GM19438 (cell line): ENCODE measurements at regions not wholly inside any gene's neighbourhood (a gene's known extent, or its start where the extent isn't known, plus 50 kb on each side); places are given as distances from the start of the nearest gene placed in this dataset.

Source experiments
- ATAC-seq: cut with Tn5 transposase; IDR thresholded peaks from one replicate; pipeline ENCODE4 v1.9.1; 2021; ENCODE audit warnings: low read depth; ENCODE audit not compliant: unreplicated experiment

DNA sequence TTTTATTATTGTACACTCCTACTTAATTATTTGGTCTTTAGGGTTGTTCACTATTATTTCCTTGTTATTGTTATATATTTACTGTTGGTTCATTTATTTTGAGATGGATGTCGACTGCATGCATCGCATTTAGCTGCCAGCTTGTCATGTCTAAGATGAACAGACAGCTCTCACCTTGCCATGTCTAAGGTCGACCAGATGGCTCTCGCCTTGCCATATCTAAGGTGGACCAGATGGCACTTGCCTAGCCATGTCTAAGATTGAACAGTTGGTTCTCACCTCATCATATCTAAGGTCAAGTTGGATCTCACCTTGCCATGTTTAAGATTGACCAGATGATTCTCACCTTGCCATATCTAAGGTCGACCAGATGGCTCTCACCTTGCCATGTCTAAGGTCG is 1440.9 kb downstream of the UQCRFS1 start:
- no peak for ATAC-seq

GRCh38 chr19:27770095-27770494 is 1442.9 kb downstream of the UQCRFS1 start:
- ATAC-seq, result no peak

DNA sequence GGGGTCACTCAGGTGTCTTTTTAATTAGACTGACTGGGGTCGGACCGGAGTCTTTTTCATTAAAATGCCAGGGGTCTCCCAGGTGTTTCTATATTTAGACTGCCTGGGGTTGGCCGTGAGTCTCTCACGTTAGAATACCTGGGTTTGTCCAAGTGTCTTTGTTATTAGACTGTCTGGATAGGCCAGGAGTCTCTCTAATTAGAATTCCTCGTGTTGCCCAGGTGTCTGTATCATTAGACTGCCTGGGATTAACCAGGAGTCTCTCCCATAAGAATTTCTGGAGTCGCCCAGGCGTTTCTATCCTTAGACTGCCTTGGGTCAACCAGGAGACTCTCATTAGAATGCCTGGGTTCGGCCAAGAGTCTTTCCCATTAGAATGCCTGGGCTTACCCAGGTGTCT is 1445.7 kb downstream of the UQCRFS1 start:
- no peak for ATAC-seq

GRCh38 chr19:27765912-27766725 is 1446.8 kb downstream of the UQCRFS1 start:
- ATAC-seq, result no peak

DNA sequence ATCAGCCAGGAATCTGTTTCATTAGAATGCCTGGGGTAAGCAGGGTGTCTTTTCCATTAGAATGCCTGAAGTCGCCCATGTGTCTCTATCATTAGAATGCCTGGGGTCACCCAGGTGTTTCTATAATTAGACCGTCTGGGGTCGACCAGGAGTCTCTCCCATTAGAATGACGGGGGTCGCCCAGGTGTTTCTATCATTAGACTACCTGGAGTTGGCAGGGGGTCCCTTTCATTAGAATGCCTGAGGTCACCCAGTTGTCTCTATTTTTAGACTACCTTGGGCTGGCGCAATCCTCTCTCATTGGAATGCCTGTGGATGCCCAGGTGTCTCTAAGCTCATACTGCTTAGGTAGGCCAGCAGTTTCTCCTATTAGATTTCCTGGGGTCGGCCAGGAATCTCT is 1447.6 kb downstream of the UQCRFS1 start:
- ATAC-seq, result no peak

DNA sequence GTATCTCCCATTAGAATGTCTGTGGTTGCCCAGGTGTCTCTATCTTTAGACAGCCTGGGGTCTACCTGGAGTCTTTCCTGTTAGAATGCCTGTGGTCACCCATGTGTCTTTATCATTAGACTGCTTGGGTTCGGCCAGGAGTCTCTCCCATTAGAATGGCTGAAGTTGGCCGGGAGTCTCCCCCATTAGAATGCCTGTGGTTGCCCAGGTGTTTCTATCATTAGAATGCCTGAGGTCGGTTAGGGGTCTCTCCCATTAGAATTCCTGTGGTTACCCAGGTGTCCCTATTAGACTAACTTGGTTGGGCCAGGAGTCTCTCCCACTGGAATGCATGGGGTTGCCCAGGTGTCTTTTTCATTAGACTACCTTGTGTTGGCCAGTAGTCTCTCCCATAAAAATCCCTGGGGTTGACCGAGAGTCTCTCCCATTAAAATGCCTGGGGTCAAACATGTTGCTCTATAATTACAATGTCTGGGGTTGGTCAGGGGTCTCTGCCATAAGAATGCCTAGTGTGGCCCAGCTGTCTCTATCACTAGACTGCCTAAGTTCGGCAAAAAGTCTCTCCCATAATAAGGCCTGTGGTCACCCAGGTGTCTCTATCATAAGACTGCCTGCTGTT is 1448.7 kb downstream of the UQCRFS1 start:
- no peak for ATAC-seq

DNA sequence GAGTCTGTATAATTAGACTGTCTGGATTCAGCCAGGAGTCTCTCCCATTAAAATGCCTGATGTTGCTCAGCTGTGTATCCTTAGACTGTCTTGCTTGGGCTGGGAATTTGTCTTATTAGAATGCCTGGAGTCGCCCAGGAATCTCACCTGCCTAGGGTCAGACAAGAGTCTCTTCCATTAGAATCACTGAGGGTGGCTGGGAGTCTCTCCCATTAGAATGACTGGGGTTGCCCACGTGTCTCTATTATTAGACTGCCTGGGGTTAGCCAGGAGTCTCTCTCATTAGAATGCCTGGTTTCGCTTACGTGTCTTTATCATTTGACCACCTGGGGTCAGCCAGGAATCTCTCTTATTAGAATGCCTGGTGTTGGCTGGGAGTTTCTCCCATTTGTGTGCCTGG is 1450.0 kb downstream of the UQCRFS1 start:
- no peak for ATAC-seq

DNA sequence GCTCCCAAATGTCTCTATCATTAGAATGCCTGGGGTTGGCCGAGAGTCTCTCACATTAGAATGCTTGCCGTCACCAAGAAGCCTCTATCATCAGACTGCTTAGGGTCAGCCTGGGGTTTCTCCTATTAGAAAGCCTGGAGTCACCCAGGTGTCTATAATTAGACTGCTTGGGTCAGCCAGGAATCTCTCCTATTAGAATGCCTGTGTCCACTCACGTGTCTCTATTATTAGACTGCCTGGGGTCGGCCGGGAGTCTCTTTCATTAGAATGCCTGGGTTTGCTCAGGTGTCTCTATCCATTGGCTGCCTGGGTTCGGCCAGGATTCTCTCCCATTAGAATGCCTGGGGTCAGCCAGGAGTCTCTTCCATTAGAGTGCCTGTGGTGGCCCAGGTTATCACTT is 1453.1 kb downstream of the UQCRFS1 start:
- ATAC-seq, result no peak

DNA sequence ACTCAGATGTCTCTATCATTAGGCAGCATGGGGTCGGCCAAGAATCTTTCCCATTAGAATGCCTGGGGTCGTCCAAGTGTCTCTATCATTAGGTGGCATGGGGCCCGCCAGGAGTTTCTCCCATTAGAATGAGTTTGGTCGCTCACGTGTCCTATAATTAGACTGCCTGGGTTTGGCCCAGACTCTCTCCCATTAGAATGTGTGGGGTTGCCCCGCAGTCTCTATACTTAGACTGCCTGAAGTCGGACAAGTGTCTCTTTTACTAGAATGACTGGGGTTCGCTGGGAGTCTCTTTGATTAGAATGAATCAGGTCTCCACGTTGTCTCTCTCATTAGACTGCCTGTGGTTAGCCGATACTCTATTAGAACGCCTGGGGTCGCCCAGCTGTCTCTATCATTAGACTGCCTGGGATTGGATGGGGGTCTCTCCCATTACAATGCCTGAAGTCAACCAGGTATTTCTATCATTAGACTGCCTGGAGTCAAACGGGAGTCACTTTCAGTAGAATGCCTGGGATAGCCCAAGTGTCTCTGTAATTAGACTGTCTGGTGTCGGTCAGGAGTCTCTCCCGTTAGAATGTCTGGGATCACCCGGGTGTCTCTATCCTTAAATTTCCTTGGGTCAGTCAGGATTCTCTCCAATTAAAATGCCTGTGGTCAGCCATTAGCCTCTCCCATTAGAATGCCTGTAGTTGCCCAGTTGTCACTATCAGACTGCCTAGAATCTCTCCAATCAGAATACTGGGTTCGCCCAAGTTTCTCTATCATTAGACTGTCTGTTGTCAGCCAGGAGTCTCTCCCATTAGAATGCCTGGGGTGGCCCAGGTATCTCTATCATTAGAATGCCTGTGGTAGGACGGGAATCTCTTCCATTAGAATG is 1454.1 kb downstream of the UQCRFS1 start:
- ATAC-seq, result no peak

- ATAC-seq, result no peak
Observed at GRCh38 chr19:27754700-27755099, 1458.3 kb downstream of the UQCRFS1 start.

- no peak for ATAC-seq
Observed at GRCh38 chr19:27753622-27754021, 1459.3 kb downstream of the UQCRFS1 start.

DNA sequence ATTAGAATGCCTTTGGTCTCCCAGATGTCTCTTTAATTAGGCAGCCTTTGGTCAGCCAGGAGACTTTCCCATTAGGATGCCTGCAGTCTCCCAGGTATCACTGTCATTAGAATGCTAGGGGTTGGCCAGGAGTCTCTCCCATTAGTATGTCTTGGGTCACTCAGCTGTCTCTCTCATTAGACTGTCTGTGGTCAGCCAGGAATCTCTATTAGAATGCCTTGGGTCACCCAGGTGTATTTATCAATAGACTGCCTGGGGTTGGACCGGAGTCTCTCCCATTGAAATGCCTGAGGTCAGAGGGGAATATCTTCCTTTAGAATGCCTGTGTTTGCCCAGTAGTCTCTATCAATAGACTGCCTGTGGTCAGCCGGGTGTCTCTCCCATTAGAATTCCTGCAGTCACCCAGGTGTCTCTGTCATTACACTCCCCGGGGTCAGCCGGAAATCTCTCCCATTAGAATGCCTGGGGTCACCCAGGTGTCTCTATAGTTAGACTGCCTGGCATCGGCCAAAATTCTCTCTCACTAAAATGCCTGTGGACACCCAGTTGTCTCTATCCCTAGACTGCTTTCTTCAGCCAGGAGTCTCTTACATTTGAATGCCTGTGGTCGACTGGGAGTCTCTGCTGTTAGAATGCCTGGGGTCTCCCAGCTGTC is 1460.3 kb downstream of the UQCRFS1 start:
- ATAC-seq, result no peak

- ATAC-seq, result no peak
Observed at GRCh38 chr19:27751044-27751391, 1461.9 kb downstream of the UQCRFS1 start.

GRCh38 chr19:27750391-27751043 is 1462.4 kb downstream of the UQCRFS1 start:
- no peak for ATAC-seq

- no peak for ATAC-seq
Observed at GRCh38 chr19:27748551-27749152, 1464.3 kb downstream of the UQCRFS1 start.

GRCh38 chr19:27746691-27747380 is 1466.1 kb downstream of the UQCRFS1 start:
- no peak for ATAC-seq

DNA sequence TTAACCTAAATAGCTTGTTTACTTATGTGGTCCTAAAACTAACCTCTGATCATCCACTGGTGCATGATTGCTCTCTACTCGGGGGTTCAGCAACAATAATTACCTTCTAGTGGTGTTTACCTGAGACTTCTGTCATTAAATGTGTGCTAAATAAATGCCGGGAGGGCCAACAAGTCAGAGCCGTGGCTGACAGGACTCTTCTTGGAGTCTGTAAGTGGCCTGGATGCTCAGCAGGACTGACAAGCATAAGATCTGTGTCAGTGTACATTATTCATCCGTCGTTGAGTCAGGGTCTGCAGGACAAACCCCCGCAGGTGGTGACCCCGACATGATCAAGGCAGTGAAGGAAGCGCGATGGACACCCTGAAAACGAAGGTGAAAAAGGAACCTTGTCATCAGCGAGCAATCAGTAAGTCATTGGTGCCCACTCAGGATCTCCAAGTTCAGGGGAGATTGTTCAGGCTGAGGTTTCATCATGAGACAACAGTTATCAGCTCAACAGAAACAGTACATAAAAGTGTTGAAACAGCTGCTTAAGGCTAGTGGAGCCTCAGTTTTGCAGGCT is 1466.9 kb downstream of the UQCRFS1 start:
- ATAC-seq, result no peak

- ATAC-seq, result no peak
Observed at GRCh38 chr19:27744926-27745768, 1467.8 kb downstream of the UQCRFS1 start.
